ENCODE measurements at regions not wholly inside any gene's neighbourhood (a gene's known extent, or its start where the extent isn't known, plus 50 kb on each side); places are given as distances from the start of the nearest gene placed in this dataset.

DNA sequence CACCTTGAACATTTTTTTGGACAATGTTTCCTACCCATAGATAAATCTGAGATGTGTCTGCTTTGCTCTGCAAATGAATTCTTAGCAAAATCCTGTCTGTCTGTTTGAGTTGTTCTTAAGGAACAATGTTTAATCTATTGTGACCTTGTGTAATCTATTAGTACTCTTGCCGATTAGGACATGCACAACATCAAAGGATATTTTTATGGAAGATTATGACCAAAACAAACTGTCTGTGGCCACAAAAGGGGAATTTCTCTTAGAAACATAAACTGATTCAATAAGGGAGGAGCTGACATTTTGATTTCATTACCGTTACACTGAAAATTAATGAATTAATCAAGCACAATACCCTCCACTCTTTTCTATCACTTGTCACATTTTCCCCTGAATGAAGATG, 323.0 kb upstream of the PRR16 start:
- POLR2A ChIA-PET, result no interaction called here
- CTCF ChIA-PET, result no interaction called here
- no peaks in the 10 kb centered on the region for H3K36me3 ChIP-seq (ENCODE audit: control insufficient read depth in 2 of 2, insufficient read depth in 1 of 2, low read length in 2 of 2)
- no peaks in the 10 kb centered on the region for H3K4me1 ChIP-seq (ENCODE audit: control insufficient read depth, insufficient read depth, low read length)
- no peak overlapping the region for H3K4me3 ChIP-seq (ENCODE audit: low read depth, low read length)
- TF ChIP-seq ZNF777 (tag by site-specific recombination; IDR thresholded peaks at IDR 0.05; ENCODE audit: borderline replicate concordance), result no peak
- TF ChIP-seq, protein P1, sequence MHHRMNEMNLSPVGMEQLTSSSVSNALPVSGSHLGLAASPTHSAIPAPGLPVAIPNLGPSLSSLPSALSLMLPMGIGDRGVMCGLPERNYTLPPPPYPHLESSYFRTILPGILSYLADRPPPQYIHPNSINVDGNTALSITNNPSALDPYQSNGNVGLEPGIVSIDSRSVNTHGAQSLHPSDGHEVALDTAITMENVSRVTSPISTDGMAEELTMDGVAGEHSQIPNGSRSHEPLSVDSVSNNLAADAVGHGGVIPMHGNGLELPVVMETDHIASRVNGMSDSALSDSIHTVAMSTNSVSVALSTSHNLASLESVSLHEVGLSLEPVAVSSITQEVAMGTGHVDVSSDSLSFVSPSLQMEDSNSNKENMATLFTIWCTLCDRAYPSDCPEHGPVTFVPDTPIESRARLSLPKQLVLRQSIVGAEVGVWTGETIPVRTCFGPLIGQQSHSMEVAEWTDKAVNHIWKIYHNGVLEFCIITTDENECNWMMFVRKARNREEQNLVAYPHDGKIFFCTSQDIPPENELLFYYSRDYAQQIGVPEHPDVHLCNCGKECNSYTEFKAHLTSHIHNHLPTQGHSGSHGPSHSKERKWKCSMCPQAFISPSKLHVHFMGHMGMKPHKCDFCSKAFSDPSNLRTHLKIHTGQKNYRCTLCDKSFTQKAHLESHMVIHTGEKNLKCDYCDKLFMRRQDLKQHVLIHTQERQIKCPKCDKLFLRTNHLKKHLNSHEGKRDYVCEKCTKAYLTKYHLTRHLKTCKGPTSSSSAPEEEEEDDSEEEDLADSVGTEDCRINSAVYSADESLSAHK (tag by site-specific recombination; IDR thresholded peaks at IDR 0.05), result no peak
- TF ChIP-seq ZNF37A (tag by site-specific recombination; IDR thresholded peaks at IDR 0.05), result no peak
- no peak for TF ChIP-seq ZNF670 (tag by site-specific recombination; IDR thresholded peaks at IDR 0.05; ENCODE audit: low read depth)
- no peak for TF ChIP-seq OSR2 (tag by site-specific recombination; IDR thresholded peaks at IDR 0.05)
- no peak for TF ChIP-seq ZNF768 (tag by site-specific recombination; IDR thresholded peaks at IDR 0.05)
- TF ChIP-seq YY2 (tag by site-specific recombination; IDR thresholded peaks at IDR 0.05), result no peak
- no peak for TF ChIP-seq ZNF639 (tag by site-specific recombination; IDR thresholded peaks at IDR 0.05)
- TF ChIP-seq ZNF585B (tag by site-specific recombination; IDR thresholded peaks at IDR 0.05), result no peak
- TF ChIP-seq ZNF624 (tag by site-specific recombination; IDR thresholded peaks at IDR 0.05), result no peak
- TF ChIP-seq, protein P2, sequence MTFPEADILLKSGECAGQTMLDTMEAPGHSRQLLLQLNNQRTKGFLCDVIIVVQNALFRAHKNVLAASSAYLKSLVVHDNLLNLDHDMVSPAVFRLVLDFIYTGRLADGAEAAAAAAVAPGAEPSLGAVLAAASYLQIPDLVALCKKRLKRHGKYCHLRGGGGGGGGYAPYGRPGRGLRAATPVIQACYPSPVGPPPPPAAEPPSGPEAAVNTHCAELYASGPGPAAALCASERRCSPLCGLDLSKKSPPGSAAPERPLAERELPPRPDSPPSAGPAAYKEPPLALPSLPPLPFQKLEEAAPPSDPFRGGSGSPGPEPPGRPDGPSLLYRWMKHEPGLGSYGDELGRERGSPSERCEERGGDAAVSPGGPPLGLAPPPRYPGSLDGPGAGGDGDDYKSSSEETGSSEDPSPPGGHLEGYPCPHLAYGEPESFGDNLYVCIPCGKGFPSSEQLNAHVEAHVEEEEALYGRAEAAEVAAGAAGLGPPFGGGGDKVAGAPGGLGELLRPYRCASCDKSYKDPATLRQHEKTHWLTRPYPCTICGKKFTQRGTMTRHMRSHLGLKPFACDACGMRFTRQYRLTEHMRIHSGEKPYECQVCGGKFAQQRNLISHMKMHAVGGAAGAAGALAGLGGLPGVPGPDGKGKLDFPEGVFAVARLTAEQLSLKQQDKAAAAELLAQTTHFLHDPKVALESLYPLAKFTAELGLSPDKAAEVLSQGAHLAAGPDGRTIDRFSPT (tag by site-specific recombination; IDR thresholded peaks at IDR 0.05), result no peak
- TF ChIP-seq, protein P3, sequence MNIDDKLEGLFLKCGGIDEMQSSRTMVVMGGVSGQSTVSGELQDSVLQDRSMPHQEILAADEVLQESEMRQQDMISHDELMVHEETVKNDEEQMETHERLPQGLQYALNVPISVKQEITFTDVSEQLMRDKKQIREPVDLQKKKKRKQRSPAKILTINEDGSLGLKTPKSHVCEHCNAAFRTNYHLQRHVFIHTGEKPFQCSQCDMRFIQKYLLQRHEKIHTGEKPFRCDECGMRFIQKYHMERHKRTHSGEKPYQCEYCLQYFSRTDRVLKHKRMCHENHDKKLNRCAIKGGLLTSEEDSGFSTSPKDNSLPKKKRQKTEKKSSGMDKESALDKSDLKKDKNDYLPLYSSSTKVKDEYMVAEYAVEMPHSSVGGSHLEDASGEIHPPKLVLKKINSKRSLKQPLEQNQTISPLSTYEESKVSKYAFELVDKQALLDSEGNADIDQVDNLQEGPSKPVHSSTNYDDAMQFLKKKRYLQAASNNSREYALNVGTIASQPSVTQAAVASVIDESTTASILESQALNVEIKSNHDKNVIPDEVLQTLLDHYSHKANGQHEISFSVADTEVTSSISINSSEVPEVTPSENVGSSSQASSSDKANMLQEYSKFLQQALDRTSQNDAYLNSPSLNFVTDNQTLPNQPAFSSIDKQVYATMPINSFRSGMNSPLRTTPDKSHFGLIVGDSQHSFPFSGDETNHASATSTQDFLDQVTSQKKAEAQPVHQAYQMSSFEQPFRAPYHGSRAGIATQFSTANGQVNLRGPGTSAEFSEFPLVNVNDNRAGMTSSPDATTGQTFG (tag by site-specific recombination; IDR thresholded peaks at IDR 0.05; ENCODE audit: borderline replicate concordance), result no peak
- TF ChIP-seq ZBTB7A (tag by site-specific recombination; IDR thresholded peaks at IDR 0.05; ENCODE audit: low read depth), result no peak
- no peak for TF ChIP-seq KLF17 (tag by site-specific recombination; IDR thresholded peaks at IDR 0.05)
- no peaks in the 10 kb centered on the region; the same call in 1 of the 2 replicates for H3K9me3 ChIP-seq (ENCODE audit: control insufficient read depth, insufficient read depth, low read depth, low read length)
- H3K27ac ChIP-seq (ENCODE audit: extremely low read depth, low read depth, low read length), result no peak overlapping the region

GRCh38 chr5:120146787-120147186, 317.3 kb upstream of the PRR16 start:
- H3K9me3 ChIP-seq (ENCODE audit: control insufficient read depth, insufficient read depth, low read depth, low read length), result no peaks in the 10 kb centered on the region; the same call in 1 of the 2 replicates
- H3K4me3 ChIP-seq (ENCODE audit: low read depth, low read length), result no peak overlapping the region
- ChIA-PET POLR2A (no interaction called here), CTCF (interaction anchor here (0.6 kb wide), 1 partner anchor 116 kb away, joined by 3 read pairs; no protein-coding TSS in a partner anchor)
- H3K4me1 ChIP-seq (ENCODE audit: control insufficient read depth, insufficient read depth, low read length), result no peaks in the 10 kb centered on the region
- H3K27ac ChIP-seq (ENCODE audit: extremely low read depth, low read depth, low read length), result no peak overlapping the region
- H3K36me3 ChIP-seq (ENCODE audit: control insufficient read depth in 2 of 2, insufficient read depth in 1 of 2, low read length in 2 of 2), result no peaks in the 10 kb centered on the region
- no peak for TF ChIP-seq HOXD13 (CRISPR knock-in tag; IDR thresholded peaks at IDR 0.05; ENCODE audit: borderline replicate concordance)
- TF ChIP-seq ZNF645 (tag by site-specific recombination; IDR thresholded peaks at IDR 0.05), result no peak
- no peak for TF ChIP-seq OSR2 (tag by site-specific recombination; IDR thresholded peaks at IDR 0.05)
- no peak for TF ChIP-seq ZNF112 (tag by site-specific recombination; IDR thresholded peaks at IDR 0.05)
- no peak for TF ChIP-seq ZNF214 (tag by site-specific recombination; IDR thresholded peaks at IDR 0.05; ENCODE audit: borderline replicate concordance)
- TF ChIP-seq, protein P4, sequence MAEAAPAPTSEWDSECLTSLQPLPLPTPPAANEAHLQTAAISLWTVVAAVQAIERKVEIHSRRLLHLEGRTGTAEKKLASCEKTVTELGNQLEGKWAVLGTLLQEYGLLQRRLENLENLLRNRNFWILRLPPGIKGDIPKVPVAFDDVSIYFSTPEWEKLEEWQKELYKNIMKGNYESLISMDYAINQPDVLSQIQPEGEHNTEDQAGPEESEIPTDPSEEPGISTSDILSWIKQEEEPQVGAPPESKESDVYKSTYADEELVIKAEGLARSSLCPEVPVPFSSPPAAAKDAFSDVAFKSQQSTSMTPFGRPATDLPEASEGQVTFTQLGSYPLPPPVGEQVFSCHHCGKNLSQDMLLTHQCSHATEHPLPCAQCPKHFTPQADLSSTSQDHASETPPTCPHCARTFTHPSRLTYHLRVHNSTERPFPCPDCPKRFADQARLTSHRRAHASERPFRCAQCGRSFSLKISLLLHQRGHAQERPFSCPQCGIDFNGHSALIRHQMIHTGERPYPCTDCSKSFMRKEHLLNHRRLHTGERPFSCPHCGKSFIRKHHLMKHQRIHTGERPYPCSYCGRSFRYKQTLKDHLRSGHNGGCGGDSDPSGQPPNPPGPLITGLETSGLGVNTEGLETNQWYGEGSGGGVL (tag by site-specific recombination; IDR thresholded peaks at IDR 0.05), result no peak
- TF ChIP-seq SCRT1 (tag by site-specific recombination; IDR thresholded peaks at IDR 0.05; ENCODE audit: borderline replicate concordance), result no peak
- no peak for TF ChIP-seq ZNF2 (tag by site-specific recombination; IDR thresholded peaks at IDR 0.05)
- no peak for TF ChIP-seq ZNF843 (tag by site-specific recombination; IDR thresholded peaks at IDR 0.05)
- TF ChIP-seq ZNF560 (tag by site-specific recombination; IDR thresholded peaks at IDR 0.05; ENCODE audit: borderline replicate concordance), result no peak

Measured in HEK293 (cell line).